Fibroblast of mammary gland (primary cell): ENCODE measurements at regions not wholly inside any gene's neighbourhood (a gene's known extent, or its start where the extent isn't known, plus 50 kb on each side); places are given as distances from the start of the nearest gene placed in this dataset.
A peak's percentile ranks its signal among the peaks of the same experiment; 100 is the strongest.

Source experiments
- DNase-seq: peaks from one replicate; pipeline ENCODE4 v3.0.0-alpha.2; 2010; ENCODE audit warnings: low read depth
- H3K4me3 ChIP-seq: 2 replicates; pipeline ENCODE4 v1.5.1; 2011; ENCODE audit warnings: low read depth, mild to moderate bottlenecking, low read length, moderate library complexity; ENCODE audit not compliant: control insufficient read depth
- CTCF ChIP-seq: conservative IDR thresholded peaks from 2 replicates; pipeline ENCODE4 v1.5.1; 2011; ENCODE audit warnings: low read depth, low read length, inconsistent platforms; ENCODE audit not compliant: control insufficient read depth, insufficient read depth

- DNase-seq = peak; percentile 73
- no peak overlapping the region for H3K4me3 ChIP-seq
- no peak for TF ChIP-seq CTCF
Measured at GRCh38 chr3:55333923-55334322, 153.2 kb downstream of the WNT5A start.

GRCh38 chr3:55333046-55333445, 154.1 kb downstream of the WNT5A start:
- TF ChIP-seq CTCF = no peak
- DNase-seq = peak; percentile 58

GRCh38 chr3:55332176-55332575, 154.9 kb downstream of the WNT5A start:
- no peak for TF ChIP-seq CTCF
- no peak overlapping the region for H3K4me3 ChIP-seq
- no peak for DNase-seq

More at GRCh38 chr3:55333046-55333445, 154.1 kb downstream of the WNT5A start:
- H3K4me3 ChIP-seq = no peak overlapping the region

GRCh38 chr3:55331524-55331923, 155.6 kb downstream of the WNT5A start:
- no peak for DNase-seq
- TF ChIP-seq CTCF = no peak
- no peak overlapping the region for H3K4me3 ChIP-seq

GRCh38 chr3:55330756-55331155, 156.3 kb downstream of the WNT5A start:
- DNase-seq = peak; percentile 25
- TF ChIP-seq CTCF = no peak
- H3K4me3 ChIP-seq = no peak overlapping the region

- DNase-seq = peak; percentile 98
- no peak for TF ChIP-seq CTCF
- no peak overlapping the region for H3K4me3 ChIP-seq
Measured at GRCh38 chr3:55330355-55330754, 156.8 kb downstream of the WNT5A start.

- H3K4me3 ChIP-seq = no peak overlapping the region
- no peak for TF ChIP-seq CTCF
- DNase-seq = peak; percentile 95
Measured at GRCh38 chr3:55329849-55330248, 157.3 kb downstream of the WNT5A start.
